ENCODE measurements at regions not wholly inside any gene's neighbourhood (a gene's known extent, or its start where the extent isn't known, plus 50 kb on each side); places are given as distances from the start of the nearest gene placed in this dataset.

- no peaks in the 10 kb centered on the region for H3K27me3 Mint-ChIP-seq
- H3K4me1 Mint-ChIP-seq, result no peaks in the 10 kb centered on the region
- no peak overlapping the region for H3K4me3 Mint-ChIP-seq
- H3K27ac Mint-ChIP-seq, result no peak overlapping the region
- ChIA-PET POLR2A (interaction anchor here (0.6 kb wide), 1 partner anchor 53 kb away, joined by 3 read pairs; no protein-coding TSS in a partner anchor), CTCF (interaction anchor here (0.6 to 1.4 kb wide), 4 partner anchors 17 to 75 kb away, joined by 3 to 4 read pairs (median 3); no protein-coding TSS in a partner anchor)
- no peak for DNase-seq
- peaks cover 22% of the 10 kb centered on the region for H3K36me3 Mint-ChIP-seq (ENCODE audit: low read depth)
- H3K9me3 Mint-ChIP-seq, result peaks cover 7% of the 10 kb centered on the region
Observed at GRCh38 chr10:6327961-6328698, 125.4 kb downstream of the PFKFB3 start.

- Mint-ChIP-seq H3K36me3 (ENCODE audit: low read depth) (peaks cover 29% of the 10 kb centered on the region), H3K9me3 (peaks cover 12% of the 10 kb centered on the region), H3K4me3 (no peak overlapping the region), H3K27ac (no peak overlapping the region), H3K27me3 (no peaks in the 10 kb centered on the region), H3K4me1 (no peaks in the 10 kb centered on the region)
- ChIA-PET CTCF (interaction anchor here (0.6 to 1.4 kb wide), 6 partner anchors 17 to 75 kb away, joined by 3 to 4 read pairs (median 3); no protein-coding TSS in a partner anchor), POLR2A (interaction anchor here (0.6 kb wide), 1 partner anchor 53 kb away, joined by 3 read pairs; no protein-coding TSS in a partner anchor)
- DNase-seq, result no peak
Observed at GRCh38 chr10:6328699-6329423, 126.1 kb downstream of the PFKFB3 start.

DNA sequence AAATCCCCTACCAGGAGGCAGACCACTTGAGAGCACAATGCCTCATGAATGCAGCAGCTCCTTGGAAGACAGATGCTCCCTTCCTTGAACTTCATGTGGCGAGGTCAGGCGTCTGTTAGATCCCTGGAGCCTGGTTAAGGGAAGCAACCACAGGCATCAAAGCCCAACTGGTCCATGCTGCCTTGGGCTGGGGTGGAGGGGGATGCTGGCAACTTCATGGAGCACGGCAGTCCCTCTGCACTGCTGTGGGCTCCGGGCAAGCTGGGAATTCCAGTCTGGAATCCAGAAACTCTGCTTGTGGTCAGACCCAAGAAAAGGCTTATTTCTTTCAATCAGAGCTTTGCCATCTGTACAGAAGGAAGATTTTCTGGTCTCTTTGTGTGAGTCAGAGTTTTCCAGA is 130.4 kb downstream of the PFKFB3 start:
- H3K4me1 Mint-ChIP-seq, result peaks cover 4% of the 10 kb centered on the region
- CTCF ChIA-PET, result no interaction called here
- peaks cover 16% of the 10 kb centered on the region for H3K9me3 Mint-ChIP-seq
- H3K36me3 Mint-ChIP-seq (ENCODE audit: low read depth), result peaks cover 34% of the 10 kb centered on the region
- no peak overlapping the region for H3K4me3 Mint-ChIP-seq
- no peak for DNase-seq
- no peaks in the 10 kb centered on the region for H3K27me3 Mint-ChIP-seq
- POLR2A ChIA-PET, result no interaction called here
- no peak overlapping the region for H3K27ac Mint-ChIP-seq

GRCh38 chr10:6333973-6334372 is 131.2 kb downstream of the PFKFB3 start:
- DNase-seq, result no peak
- ChIA-PET POLR2A (no interaction called here), CTCF (no interaction called here)
- Mint-ChIP-seq H3K4me3 (no peak overlapping the region), H3K9me3 (peaks cover 16% of the 10 kb centered on the region), H3K27me3 (no peaks in the 10 kb centered on the region), H3K36me3 (ENCODE audit: low read depth) (peaks cover 34% of the 10 kb centered on the region), H3K27ac (no peak overlapping the region), H3K4me1 (peaks cover 4% of the 10 kb centered on the region)

GRCh38 chr10:6336016-6336415 is 133.3 kb downstream of the PFKFB3 start:
- DNase-seq, result no peak
- Mint-ChIP-seq H3K27me3 (no peaks in the 10 kb centered on the region), H3K9me3 (peaks cover 12% of the 10 kb centered on the region), H3K27ac (no peak overlapping the region), H3K4me1 (peaks cover 4% of the 10 kb centered on the region), H3K36me3 (ENCODE audit: low read depth) (peaks cover 28% of the 10 kb centered on the region), H3K4me3 (no peak overlapping the region)
- ChIA-PET CTCF (interaction anchor here (0.6 to 1.6 kb wide), 4 partner anchors 8 to 55 kb away, joined by 3 to 4 read pairs (median 4); no protein-coding TSS in a partner anchor), POLR2A (no interaction called here)

- POLR2A ChIA-PET, result no interaction called here
Observed at GRCh38 chr10:6337382-6337781, 134.7 kb downstream of the PFKFB3 start.

GRCh38 chr10:6338361-6338760 is 135.6 kb downstream of the PFKFB3 start:
- Mint-ChIP-seq H3K27me3 (no peaks in the 10 kb centered on the region), H3K36me3 (ENCODE audit: low read depth) (peaks cover 12% of the 10 kb centered on the region), H3K9me3 (peaks cover 8% of the 10 kb centered on the region), H3K27ac (no peak overlapping the region), H3K4me3 (no peak overlapping the region), H3K4me1 (peaks cover 12% of the 10 kb centered on the region)
- no peak for DNase-seq
- ChIA-PET POLR2A (no interaction called here), CTCF (interaction anchor here (0.8 to 1.4 kb wide), 3 partner anchors 10 to 136 kb away, joined by 3 to 5 read pairs (median 3); partner anchors contain the start of gene PFKFB3)

More at GRCh38 chr10:6337382-6337781, 134.7 kb downstream of the PFKFB3 start:
- H3K4me3 Mint-ChIP-seq, result no peak overlapping the region
- H3K36me3 Mint-ChIP-seq (ENCODE audit: low read depth), result peaks cover 18% of the 10 kb centered on the region
- H3K27ac Mint-ChIP-seq, result peak overlapping the region; percentile 52
- H3K9me3 Mint-ChIP-seq, result peaks cover 11% of the 10 kb centered on the region
- H3K4me1 Mint-ChIP-seq, result peaks cover 4% of the 10 kb centered on the region
- no peak for DNase-seq
- H3K27me3 Mint-ChIP-seq, result no peaks in the 10 kb centered on the region
- CTCF ChIA-PET, result interaction anchor here (0.5 kb wide), 1 partner anchor 33 kb away, joined by 3 read pairs; no protein-coding TSS in a partner anchor

GRCh38 chr10:6339891-6340290 is 137.2 kb downstream of the PFKFB3 start:
- H3K36me3 Mint-ChIP-seq (ENCODE audit: low read depth), result peaks cover 11% of the 10 kb centered on the region
- H3K9me3 Mint-ChIP-seq, result peaks cover 3% of the 10 kb centered on the region
- no peaks in the 10 kb centered on the region for H3K27me3 Mint-ChIP-seq
- H3K4me3 Mint-ChIP-seq, result no peak overlapping the region
- H3K4me1 Mint-ChIP-seq, result peaks cover 20% of the 10 kb centered on the region
- CTCF ChIA-PET, result interaction anchor here (1.2 kb wide), 1 partner anchor 62 kb away, joined by 3 read pairs; no protein-coding TSS in a partner anchor
- H3K27ac Mint-ChIP-seq, result no peak overlapping the region
- no peak for DNase-seq
- POLR2A ChIA-PET, result no interaction called here

DNA sequence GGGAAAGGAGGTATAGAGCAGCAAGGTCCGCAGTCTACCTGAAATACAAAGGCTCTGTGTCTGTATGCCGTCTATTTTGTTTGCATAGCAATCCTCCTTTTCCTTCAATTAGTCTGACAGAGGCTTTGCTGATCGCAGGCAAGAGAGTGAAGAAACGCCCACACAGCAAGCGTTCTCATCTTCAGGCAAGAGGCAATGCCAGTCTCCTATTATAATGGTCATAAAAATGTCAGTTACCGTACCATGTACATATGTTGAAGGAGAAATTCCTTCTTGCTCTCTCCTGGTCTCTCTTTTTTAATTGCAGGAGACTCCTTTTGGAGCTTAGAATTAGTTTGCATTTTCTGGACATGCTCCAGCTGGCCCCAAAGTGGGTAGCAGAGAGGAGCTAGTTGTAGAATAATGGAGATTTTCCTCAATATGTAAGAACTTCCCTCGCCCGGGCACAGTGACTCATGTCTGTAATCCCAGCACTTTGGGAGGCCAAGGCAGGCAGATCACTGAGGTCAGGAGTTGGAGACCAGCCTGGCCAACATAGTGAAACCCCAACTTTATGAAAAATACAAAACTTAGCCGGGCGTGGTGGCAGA is 139.5 kb downstream of the PFKFB3 start:
- H3K27ac Mint-ChIP-seq, result no peak overlapping the region
- peaks cover 21% of the 10 kb centered on the region for H3K36me3 Mint-ChIP-seq (ENCODE audit: low read depth)
- H3K4me3 Mint-ChIP-seq, result no peak overlapping the region
- peaks cover 11% of the 10 kb centered on the region for H3K9me3 Mint-ChIP-seq
- ChIA-PET POLR2A (no interaction called here), CTCF (no interaction called here)
- no peaks in the 10 kb centered on the region for H3K27me3 Mint-ChIP-seq
- DNase-seq, result no peak
- H3K4me1 Mint-ChIP-seq, result peaks cover 40% of the 10 kb centered on the region

- ChIA-PET CTCF (interaction anchor here (0.6 to 1.5 kb wide), 4 partner anchors 9 to 726 kb away, joined by 3 to 6 read pairs (median 4); no protein-coding TSS in a partner anchor), POLR2A (no interaction called here)
- H3K27me3 Mint-ChIP-seq, result no peaks in the 10 kb centered on the region
- no peak for DNase-seq
- H3K4me3 Mint-ChIP-seq, result no peak overlapping the region
- H3K9me3 Mint-ChIP-seq, result peaks cover 11% of the 10 kb centered on the region
- peaks cover 48% of the 10 kb centered on the region for H3K4me1 Mint-ChIP-seq
- H3K27ac Mint-ChIP-seq, result no peak overlapping the region
- H3K36me3 Mint-ChIP-seq (ENCODE audit: low read depth), result peaks cover 22% of the 10 kb centered on the region
Observed at GRCh38 chr10:6343305-6344010, 140.7 kb downstream of the PFKFB3 start.

- H3K4me1 Mint-ChIP-seq, result peaks cover 67% of the 10 kb centered on the region
Observed at GRCh38 chr10:6345404-6345803, 142.7 kb downstream of the PFKFB3 start.

DNA sequence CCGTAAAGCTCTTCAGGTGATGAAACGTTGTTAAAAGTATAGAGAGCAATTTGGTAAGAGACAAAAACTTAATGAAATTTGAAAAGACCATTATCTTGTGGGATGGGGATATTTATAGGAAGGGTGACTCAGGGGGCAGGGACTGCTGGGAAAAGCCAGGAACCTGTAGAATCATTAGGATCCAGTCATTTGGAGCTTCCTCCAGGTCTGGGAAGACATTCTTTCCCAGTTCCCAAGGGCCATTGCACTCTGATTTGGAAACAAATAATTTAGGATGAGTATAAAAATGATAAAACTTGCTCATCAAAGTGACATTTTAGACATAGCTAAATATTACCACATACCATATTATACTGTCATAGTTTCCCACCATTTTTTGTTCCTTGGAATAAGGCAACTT is 143.9 kb downstream of the PFKFB3 start:
- peak overlapping the region; percentile 66 for H3K4me3 Mint-ChIP-seq
- ChIA-PET CTCF (interaction anchor here (0.6 to 1.9 kb wide), 5 partner anchors 31 to 148 kb away, joined by 3 to 6 read pairs (median 3); partner anchors contain the start of gene PFKFB3), POLR2A (no interaction called here)
- H3K36me3 Mint-ChIP-seq (ENCODE audit: low read depth), result peaks cover 35% of the 10 kb centered on the region
- no peaks in the 10 kb centered on the region for H3K27me3 Mint-ChIP-seq
- peak overlapping the region; percentile 98 for H3K27ac Mint-ChIP-seq
- H3K4me1 Mint-ChIP-seq, result peaks cover 71% of the 10 kb centered on the region
- no peak for DNase-seq
- peaks cover 11% of the 10 kb centered on the region for H3K9me3 Mint-ChIP-seq

More at GRCh38 chr10:6345404-6345803, 142.7 kb downstream of the PFKFB3 start:
- CTCF ChIA-PET, result interaction anchor here (0.7 kb wide), 1 partner anchor 16 kb away, joined by 3 read pairs; no protein-coding TSS in a partner anchor
- Mint-ChIP-seq H3K4me3 (no peak overlapping the region), H3K27me3 (no peaks in the 10 kb centered on the region), H3K9me3 (peaks cover 11% of the 10 kb centered on the region), H3K36me3 (ENCODE audit: low read depth) (peaks cover 29% of the 10 kb centered on the region), H3K27ac (peak overlapping the region; percentile 58)
- no peak for DNase-seq
- POLR2A ChIA-PET, result no interaction called here
